ENCODE measurements at regions not wholly inside any gene's neighbourhood (a gene's known extent, or its start where the extent isn't known, plus 50 kb on each side); places are given as distances from the start of the nearest gene placed in this dataset. TPM values are rescaled to one million over a fixed set of nuclear protein-coding genes. Genes with fewer than 3 reads are reported as not detected.
"Not testable (repeated sequence)": the region's sequence is repeated elsewhere in the genome, so short reads cannot be mapped to it uniquely, and the experiment has no call there.

DNA sequence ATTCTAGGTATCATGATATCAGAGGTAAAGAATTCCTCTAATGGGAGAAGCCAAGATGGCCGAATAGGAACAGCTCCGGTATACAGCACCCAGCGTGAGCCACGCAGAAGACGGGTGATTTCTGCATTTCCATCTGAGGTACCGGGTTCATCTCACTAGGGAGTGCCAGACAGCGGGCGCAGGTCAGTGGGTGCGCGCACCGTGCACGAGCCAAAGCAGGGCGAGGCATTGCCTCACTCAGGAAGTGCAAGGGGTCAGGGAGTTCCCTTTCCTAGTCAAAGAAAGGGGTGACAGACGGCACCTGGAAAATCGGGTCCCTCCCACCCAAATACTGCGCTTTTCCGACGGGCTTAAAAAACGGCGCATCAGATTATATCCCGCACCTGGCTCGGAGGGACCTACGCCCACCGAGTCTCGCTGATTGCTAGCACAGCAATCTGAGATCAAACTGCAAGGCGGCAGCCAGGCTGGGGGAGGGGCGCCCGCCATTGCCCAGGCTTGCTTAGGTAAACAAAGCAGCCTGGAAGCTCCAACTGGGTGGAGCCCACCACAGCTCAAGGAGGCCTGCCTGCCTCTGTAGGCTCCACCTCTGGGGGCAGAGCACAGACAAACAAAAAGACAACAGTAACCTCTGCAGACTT lies 70.4 kb upstream of the ALCAM start:
- H3K27me3 Mint-ChIP-seq; intact Hi-C loops (cut with DNase I, micrococcal nuclease); H3K9me3 Mint-ChIP-seq (ENCODE audit: low read depth); CTCF ChIA-PET; H3K27ac Mint-ChIP-seq; H3K4me1 Mint-ChIP-seq; ATAC-seq; POLR2A ChIA-PET; H3K36me3 Mint-ChIP-seq (ENCODE audit: low read depth); H3K4me3 Mint-ChIP-seq; DNase-seq: not testable (repeated sequence)

DNA sequence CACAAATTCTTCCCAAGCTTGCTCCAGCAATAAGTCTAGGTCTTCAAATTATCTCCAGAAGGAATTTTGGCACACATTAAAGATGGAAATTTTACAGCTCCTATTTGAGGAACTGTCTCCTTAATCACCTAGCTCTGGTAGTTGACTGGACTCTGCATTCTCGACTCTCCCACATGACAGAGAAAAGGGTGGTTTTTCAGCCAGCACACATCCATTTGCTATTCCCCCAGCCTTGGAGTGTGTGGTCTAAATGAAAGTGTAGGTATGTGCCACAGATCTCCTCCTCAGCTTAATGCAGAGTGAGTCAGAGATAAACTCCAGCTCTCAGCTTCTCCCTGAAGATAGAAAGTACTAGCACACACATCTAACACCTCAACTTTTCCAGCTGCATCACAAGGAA lies 62.2 kb upstream of the ALCAM start:
- Mint-ChIP-seq H3K4me3 (no peak overlapping the region), H3K27me3 (no peaks in the 10 kb centered on the region), H3K36me3 (ENCODE audit: low read depth) (no peaks in the 10 kb centered on the region), H3K9me3 (ENCODE audit: low read depth) (peaks cover 11% of the 10 kb centered on the region), H3K4me1 (no peaks in the 10 kb centered on the region), H3K27ac (no peak overlapping the region)
- no peak for DNase-seq
- ChIA-PET POLR2A (no interaction called here), CTCF (interaction anchor here (0.6 to 1.2 kb wide), 3 partner anchors 11 to 1759 kb away, joined by 4 read pairs; no protein-coding TSS in a partner anchor)
- no peak for ATAC-seq
- intact Hi-C loops (cut with DNase I, micrococcal nuclease) = no loop called here

DNA sequence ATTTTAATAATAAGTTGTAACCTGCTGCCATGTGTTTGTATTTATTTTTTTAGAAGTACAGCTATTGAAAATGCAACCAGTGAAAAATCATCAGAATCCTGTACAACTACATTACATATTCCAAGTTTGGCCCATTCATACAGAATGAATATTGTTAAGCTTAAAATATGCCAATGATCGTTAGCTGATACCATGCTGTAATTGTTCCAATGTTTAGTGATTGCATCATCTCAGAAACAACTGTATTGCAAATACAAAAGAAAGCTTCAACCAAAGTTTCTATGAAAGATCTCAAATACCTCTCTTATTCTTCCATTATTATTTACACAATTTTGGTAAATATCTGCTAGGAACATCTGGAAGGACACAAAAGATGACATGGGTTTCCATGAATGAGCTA lies 51.6 kb upstream of the ALCAM start:
- H3K27me3 Mint-ChIP-seq = no peaks in the 10 kb centered on the region
- ATAC-seq = no peak
- H3K27ac Mint-ChIP-seq = no peak overlapping the region
- POLR2A ChIA-PET = no interaction called here
- intact Hi-C loops (cut with DNase I, micrococcal nuclease) = no loop called here
- no peak for DNase-seq
- no peak overlapping the region for H3K4me3 Mint-ChIP-seq
- no peaks in the 10 kb centered on the region for H3K36me3 Mint-ChIP-seq (ENCODE audit: low read depth)
- CTCF ChIA-PET = interaction anchor here (1.8 kb wide), 1 partner anchor 11 kb away, joined by 4 read pairs; no protein-coding TSS in a partner anchor
- no peaks in the 10 kb centered on the region for H3K9me3 Mint-ChIP-seq (ENCODE audit: low read depth)
- no peaks in the 10 kb centered on the region for H3K4me1 Mint-ChIP-seq

DNA sequence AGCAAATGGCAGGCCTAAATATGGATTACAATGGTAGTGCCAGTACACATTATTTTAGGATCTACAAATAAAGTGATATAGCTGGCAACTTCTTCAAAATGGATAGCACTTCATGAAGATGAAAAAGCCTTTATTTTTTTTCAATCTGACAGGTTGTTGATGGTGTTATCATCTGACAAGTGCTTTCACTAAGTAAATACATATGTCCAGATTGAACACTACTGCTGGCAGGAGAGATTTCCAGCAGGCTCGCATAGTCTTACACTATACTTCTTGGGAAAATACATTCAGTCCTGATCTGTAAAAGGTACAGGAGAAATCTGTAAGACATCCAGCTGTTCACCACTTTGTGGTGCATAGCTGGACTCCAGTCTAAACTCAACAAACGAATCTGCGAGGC lies 50.9 kb upstream of the ALCAM start:
- no peak overlapping the region for H3K4me3 Mint-ChIP-seq
- intact Hi-C loops (cut with DNase I, micrococcal nuclease) = no loop called here
- ChIA-PET POLR2A (no interaction called here), CTCF (interaction anchor here (1.8 kb wide), 1 partner anchor 12 kb away, joined by 4 read pairs; no protein-coding TSS in a partner anchor)
- H3K36me3 Mint-ChIP-seq (ENCODE audit: low read depth) = no peaks in the 10 kb centered on the region
- DNase-seq (no peak), ATAC-seq (no peak)
- no peak overlapping the region for H3K27ac Mint-ChIP-seq
- no peaks in the 10 kb centered on the region for H3K4me1 Mint-ChIP-seq
- no peaks in the 10 kb centered on the region for H3K27me3 Mint-ChIP-seq
- H3K9me3 Mint-ChIP-seq (ENCODE audit: low read depth) = no peaks in the 10 kb centered on the region

DNA sequence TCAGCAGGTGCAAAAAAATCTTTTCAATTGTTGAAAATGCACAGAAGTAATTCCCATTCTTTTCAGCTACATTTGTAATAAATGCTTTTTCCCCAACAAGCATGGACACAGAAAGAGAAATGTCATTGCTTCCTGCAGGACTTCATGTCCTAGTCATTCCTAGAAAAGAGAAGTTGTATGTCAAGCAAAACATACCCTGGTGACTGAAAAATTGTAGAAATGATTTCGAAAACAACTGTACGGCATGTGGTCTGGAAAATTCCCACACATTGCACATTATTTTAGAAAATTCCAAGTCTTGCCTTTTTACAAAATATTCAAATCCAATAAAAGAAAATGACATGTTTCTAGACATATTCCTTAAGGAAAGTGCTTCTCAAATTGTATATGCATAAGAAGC lies 50.4 kb upstream of the ALCAM start:
- no peaks in the 10 kb centered on the region for H3K4me1 Mint-ChIP-seq
- ChIA-PET POLR2A (no interaction called here), CTCF (interaction anchor here (1.8 kb wide), 1 partner anchor 12 kb away, joined by 4 read pairs; no protein-coding TSS in a partner anchor)
- no peaks in the 10 kb centered on the region for H3K36me3 Mint-ChIP-seq (ENCODE audit: low read depth)
- H3K4me3 Mint-ChIP-seq = no peak overlapping the region
- no peaks in the 10 kb centered on the region for H3K27me3 Mint-ChIP-seq
- no peaks in the 10 kb centered on the region for H3K9me3 Mint-ChIP-seq (ENCODE audit: low read depth)
- ATAC-seq = no peak
- DNase-seq = no peak
- intact Hi-C loops (cut with DNase I, micrococcal nuclease) = no loop called here
- H3K27ac Mint-ChIP-seq = no peak overlapping the region

Small RNA genes lying in the stretch of these regions (microRNA-seq; reads per million reads assigned to microRNA genes)
- not detected for gene MIR548AB (ENCODE audit: borderline replicate concordance)
